H1 (cell line): ENCODE measurements at regions not wholly inside any gene's neighbourhood (a gene's known extent, or its start where the extent isn't known, plus 50 kb on each side); places are given as distances from the start of the nearest gene placed in this dataset.

Experiments
- NANOG ChIP-seq: IDR thresholded peaks from 2 replicates; pipeline ENCODE4 v1.6.1; 2011; ENCODE audit warnings: low read length, low read depth, mild to moderate bottlenecking, inconsistent platforms; ENCODE audit not compliant: insufficient read depth, poor library complexity, severe bottlenecking

DNA sequence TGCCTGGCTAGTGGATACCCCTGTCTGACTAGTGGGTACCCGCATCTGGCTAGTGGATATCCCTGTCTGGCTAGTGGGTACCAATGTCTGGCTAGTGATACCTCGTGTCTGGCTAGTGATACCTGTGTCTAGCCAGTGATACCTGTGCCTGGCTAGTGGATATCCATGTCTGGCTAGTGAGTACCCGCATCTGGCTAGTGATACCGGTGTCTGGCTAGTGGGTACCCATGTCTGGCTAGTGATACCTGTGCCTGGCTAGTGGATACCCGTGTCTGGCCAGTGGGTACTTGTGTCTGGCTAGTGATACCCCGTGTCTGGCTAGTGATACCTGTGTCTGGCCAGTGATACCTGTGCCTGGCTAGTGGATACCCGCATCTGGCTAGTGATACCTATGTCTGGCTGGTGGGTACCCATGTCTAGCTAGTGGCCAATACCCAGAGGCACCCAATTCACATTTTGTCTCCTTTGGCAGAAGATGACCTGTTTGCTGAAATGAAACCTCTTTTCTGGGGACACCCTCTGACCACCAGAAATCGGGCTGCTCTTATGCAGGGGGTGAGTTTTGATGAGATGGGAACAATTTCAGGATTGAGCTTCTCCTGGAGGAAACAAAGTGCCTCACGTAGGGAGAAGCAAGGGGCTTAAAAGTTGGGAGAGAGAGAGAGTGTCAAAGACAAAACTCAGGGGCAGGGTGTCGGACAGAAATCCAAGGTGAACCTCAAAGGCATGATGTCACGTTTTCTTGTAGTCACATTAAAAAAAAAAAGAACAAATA, 63.4 kb downstream of the SMIM38 start (continued):
- TF ChIP-seq NANOG, result no peak
